ENCODE measurements at regions not wholly inside any gene's neighbourhood (a gene's known extent, or its start where the extent isn't known, plus 50 kb on each side); places are given as distances from the start of the nearest gene placed in this dataset.
"Not testable (repeated sequence)": the region's sequence is repeated elsewhere in the genome, so short reads cannot be mapped to it uniquely, and the experiment has no call there.

DNA sequence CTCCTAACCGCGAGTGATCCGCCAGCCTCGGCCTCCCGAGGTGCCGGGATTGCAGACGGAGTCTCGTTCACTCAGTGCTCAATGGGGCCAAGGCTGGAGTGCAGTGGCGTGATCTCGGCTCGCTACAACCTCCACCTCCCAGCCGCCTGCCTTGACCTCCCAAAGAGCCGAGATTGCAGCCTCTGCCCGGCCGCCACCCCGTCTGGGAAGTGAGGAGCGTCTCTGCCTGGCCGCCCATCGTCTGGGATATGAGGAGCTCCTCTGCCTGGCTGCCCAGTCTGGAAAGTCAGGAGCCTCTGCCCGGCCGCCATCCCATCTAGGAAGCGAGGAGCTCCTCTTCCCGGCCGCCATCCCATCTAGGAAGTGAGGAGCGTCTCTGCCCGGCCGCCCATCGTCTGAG lies 58.8 kb upstream of the ANKRD30BL start:
- not testable (repeated sequence) for DNase-seq

DNA sequence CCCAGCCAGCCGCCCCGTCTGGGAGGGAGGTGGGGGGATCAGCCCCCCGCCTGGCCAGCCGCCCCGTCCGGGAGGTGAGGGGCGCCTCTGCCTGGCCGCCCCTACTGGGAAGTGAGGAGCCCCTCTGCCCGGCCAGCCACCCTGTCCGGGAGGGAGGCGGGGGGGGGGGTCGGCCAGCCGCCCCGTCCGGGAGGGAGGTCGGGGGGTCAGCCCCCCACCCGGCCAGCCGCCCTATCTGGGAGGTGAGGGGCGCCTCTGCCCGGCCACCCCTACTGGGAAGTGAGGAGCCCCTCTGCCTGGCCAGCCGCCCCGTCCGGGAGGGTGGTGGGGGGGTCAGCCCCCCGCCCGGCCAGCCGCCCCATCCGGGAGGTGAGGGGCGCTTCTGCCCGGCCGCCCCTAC lies 60.1 kb upstream of the ANKRD30BL start:
- DNase-seq, result not testable (repeated sequence)

DNA sequence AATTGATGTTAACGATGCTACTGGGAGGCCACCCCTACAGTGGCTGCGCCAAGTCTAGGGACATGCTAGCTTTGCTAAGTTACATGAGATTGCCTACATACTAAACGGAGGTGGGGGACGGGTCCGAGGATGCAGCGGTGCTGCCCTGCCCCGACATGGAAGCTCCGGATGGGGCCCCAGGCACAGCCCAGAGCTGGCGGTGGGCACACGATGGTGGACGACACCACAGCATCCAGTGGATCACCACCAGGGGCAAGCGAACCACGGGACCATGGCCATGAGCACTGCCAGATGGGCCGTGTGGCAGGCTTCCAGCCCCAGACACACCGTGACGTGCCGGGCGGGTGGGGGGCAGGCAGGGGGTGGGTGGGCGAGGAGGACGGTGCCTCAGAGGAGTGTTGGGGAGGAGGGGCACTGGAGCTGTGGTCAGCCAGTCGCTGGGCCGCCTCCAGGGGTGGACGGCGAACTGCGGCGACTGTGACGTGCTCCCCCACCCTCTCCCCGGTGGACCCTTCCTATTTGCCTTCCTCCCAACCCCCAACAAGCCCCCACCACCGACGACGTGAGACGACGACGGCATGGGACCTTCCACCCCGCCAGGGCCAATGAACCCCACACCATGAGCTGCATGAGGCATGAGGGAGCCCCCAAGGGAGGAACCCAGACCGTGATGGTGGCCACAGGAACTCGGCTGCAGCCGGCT lies 90.6 kb upstream of the ANKRD30BL start:
- DNase-seq, result no peak

DNA sequence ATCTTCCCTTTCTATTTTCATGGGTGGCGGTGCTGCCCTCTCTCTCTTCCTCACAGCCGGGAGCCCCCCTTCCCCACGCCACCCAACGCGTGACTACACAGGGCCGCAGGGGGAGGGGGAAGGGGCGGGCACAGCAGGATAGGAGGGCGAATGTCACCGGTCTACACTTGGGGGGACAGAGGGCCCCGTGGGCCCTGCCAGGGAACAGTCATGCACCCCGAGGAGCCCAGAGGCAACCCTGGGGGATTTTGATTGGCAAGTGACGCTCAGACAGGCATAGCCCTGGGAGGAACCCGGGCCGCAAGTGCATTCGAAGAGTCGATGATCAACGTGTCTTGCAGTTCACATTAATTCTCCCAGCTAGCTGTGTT lies 91.1 kb upstream of the ANKRD30BL start:
- DNase-seq, result no peak

DNA sequence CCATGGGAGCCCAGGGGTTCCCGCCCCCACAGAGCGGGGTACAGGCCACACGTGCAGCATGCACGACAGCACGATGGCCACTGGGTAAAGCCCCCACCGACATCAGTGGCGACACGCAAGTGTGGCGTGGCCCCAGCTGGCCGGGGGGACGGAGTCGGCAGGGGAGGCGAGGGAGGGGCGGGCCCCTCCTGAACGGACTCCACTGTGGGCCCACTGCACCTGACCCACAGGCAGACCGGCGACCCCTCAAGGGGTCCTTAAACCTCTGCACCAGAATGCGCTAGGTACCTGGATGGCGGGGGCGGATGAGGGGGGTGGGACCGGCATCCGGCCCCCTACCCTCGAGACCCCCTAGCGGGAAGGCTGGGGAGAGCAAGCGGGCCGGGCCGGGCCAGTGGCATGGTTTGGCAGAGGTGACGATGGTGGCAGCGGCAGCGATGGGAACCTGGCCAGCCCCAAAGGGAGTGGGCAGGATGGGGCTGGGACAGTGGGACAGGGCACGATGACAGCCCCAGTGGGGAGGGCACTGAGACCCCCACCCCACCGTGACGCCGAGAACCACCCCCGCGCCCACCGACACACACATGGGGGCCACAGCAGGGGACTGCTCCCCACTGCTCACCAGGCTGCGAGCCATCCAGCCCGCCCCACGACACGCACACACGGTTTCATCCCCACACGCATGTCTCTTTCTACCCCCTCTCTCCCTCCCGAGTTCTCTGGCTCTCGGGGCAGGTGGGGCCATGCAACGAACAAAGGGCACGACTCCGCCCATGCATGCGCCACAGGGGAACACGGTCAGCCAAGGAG lies 91.9 kb upstream of the ANKRD30BL start:
- DNase-seq, result no peak

DNA sequence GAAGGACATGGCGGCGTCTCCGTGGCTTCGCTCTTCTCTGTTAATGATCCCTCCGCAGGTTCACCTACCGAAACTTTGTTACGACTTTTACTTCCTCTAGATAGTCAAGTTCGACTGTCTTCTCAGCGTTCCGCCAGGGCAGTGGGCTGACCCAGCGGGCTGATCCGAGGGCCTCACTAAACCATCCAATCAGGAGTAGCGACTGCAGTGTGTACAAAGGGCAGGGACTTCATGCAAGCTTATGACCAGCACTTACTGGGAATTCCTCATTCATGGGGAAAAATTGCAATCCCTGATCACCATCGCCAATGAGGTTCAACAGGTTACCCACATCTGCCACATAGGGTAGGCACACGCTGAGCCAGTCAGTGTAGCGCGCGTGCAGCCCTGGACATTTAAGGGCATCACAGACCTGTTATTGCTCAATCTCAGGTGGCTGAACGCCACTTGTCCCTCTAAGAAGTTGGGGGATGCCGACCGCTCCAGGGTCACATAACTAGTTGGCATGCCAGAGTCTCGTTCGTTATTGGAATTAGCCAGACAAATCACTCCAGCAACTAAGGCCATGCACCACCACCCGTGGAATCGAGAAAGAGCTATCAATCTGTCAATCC lies 92.7 kb upstream of the ANKRD30BL start:
- DNase-seq, result not testable (repeated sequence)

DNA sequence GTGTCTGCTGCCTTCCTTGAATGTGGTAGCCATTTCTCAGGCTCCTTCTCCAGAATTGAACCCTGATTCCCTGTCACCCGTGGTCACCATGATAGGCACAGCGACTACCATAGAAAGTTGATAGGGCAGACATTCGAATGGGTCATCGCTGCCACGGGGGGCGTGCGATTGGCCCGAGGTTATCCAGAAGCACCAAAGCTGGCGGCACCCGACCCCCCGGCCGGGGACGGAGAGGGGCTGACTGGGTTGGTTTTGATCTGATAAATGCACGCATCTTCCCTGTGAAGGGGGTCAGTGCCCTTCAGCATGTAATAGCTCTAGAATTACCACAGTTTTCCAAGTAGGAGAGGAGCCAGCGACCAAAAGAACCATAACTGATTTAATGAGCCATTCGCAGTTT lies 94.0 kb upstream of the ANKRD30BL start:
- no peak for DNase-seq

DNA sequence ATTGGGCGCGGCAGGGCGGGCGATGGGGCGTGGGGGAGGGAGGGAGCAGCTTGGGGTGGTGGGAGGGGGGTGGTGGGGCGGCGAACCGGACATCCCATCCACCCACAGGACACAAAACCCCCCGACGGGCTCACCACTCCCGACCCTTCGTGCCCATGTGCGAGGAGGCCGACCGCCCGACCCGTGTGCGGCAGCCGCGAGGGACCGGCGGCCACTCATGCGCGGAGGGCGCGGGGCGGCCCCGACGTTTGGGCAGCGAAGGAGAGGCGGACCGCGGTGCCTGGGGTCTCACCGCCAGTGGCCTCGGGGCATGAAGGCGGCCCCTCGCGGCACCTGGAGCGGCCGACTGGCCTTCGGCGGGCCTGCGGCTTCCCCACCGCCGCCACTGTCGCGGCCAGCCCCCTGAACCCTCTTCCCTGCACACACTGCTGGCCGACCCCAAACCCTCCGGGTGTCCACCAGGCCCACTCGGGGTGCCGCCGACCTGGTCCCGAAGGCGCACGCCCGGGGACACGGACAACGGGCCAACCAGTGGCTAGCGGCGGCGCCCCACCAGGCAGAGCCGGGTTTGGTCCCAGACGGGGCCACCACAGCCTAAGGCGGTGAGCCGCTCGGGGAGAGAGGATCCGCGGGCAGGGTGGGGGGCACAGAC lies 94.6 kb upstream of the ANKRD30BL start:
- DNase-seq, result no peak

DNA sequence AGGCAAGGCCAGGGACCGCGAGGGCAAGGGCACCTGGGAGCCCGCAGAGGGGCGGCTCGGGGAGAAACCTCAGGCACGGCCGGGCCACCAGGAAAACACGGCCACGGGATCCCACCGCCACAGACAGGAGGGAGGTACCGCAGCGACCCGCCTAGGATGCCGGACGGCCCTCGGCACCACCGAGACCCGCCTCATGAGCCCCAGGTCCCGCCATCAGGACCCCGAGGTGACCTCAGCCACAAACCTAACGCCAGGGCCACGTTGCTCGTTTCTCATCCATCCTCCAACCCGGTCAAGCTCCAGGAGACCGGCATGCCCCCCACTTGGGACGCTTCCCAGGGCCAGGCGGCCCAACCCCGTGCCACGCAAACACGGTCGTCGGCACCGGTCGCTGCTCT lies 95.2 kb upstream of the ANKRD30BL start:
- DNase-seq, result not testable (repeated sequence)

DNA sequence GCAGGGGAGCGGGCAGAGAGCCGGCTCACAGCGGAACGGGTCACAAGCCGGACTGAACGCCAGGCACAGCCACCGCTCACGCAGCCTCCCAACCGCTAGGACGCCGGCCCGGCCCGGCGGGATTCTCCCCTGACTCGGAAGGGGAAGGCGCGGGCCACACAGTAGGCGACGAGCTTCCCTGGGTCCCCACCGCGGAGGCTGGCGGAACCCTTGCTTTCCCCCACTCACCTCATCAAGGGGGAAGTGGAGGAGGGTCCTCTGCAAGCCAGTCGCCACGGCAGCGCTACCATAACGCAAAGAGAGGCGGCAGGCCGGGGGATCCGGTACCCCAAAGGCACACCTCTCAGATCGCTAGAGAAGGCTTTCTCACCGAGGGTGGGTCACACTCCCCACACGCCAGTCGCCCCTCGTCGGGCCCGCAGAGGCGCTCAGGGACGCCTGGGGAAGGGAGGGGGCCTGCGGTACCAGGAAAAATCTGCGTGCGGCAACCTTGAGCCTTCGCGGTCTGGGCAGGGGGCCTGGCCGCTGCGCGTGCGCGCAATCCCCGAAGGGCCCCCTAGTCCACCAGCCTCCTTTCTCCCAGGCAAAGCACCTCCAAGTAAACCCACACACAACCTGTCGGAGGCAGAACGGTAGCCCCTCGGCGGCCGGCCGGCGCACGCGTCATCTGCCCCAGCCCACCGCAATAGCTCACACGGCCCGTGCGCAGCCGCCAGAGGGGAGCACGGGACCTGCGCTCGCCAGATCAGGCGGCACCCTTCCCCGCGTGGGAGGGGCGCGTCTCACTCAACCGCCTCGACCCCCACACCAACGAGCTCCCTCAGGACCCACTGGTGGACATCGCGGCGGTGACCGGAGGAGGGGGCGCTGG lies 95.8 kb upstream of the ANKRD30BL start:
- DNase-seq, result not testable (repeated sequence)

DNA sequence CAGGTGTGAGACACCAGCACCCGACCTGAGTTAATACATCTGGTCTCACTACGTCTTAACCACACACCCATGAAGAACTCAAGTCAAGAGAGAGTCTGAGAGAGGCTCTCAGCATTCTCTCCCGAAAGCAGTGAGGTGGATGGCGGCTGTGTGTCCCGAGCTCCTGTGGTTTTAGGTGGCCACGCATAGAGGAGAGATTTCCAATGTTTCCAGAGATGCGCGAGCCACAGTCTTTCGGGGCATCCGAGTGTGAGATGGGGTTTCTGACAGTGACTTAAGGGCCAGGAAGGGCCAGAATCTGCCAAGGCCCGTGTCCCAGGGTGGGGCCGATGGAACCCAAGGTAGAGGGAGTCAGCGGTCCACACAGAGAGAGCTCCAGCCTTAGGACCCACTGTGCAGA lies 97.5 kb upstream of the ANKRD30BL start:
- DNase-seq, result not testable (repeated sequence)

DNA sequence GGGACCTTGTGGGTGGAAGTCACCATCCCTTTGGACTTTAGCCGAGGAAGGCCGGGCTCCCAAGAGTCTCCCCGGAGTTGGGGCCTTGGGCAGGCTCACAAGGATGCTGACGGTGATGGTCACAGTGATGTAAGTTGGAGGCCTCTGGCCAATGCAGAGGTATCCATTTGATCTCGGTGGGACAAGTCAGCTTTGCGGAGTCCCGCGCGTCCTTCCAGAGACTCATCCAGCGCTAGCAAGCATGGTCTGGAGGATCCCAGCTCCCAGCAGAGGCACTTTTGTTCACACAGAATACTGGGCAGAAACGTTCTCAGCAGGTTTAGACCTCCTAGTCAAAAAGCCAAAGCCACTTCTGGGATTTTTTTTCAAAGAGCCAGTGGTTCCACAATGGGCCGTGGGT lies 103.8 kb upstream of the ANKRD30BL start:
- not testable (repeated sequence) for DNase-seq

DNA sequence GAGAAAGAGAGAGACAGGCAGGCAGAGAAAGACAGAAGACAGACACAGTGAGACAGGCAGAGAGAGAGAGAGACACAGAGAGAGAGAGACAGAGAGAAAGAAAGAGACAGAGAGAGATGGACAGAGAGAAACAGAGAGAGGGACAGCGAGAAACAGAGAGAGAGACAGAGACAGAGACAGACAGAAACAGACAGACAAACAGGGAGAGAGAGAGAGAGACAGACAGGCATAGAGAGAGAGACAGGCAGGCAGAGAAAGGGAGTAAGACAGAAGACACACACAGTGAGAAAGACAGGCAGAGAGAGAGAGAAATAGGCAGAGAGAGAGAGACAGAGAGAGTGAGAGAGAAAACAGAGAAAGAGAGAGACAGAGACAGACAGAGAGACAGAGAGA lies 105.3 kb upstream of the ANKRD30BL start:
- DNase-seq, result no peak

DNA sequence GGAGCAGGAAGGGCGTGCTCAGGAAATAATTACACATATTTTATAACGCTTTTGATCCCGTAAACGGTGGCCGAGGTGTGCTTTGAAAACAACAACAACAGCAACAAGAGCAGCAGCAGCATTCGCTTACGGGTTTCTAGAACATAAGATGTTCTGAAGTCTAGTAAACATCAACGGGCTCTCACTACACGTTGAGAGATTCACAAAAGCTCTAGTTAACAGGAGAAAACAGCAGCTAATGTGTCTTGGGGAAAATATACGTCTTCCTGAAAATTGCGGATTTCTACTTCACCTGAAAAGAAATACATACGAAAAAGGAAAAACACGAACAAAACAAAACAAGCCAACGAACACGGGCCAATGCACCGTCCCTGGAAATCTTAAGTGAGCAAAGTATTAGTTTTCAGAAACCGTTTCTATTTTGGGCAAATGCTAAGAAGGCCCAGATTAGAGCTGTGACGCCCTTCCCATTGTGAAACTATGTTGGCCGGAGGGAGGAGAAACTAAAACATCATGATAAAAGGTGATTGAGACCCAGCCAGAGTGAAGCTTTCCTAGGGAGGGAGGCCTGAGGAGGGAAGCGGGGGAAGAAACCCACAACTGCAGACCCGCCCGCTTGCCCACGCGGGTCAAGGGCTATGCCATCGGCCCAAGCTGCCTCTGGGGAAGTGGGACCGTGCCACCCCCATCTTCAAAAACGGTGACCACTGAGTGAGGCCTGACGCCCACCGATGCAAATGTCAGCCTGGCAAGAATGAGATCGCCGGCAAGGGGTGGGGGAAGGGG lies 105.9 kb upstream of the ANKRD30BL start:
- DNase-seq, result not testable (repeated sequence)

DNA sequence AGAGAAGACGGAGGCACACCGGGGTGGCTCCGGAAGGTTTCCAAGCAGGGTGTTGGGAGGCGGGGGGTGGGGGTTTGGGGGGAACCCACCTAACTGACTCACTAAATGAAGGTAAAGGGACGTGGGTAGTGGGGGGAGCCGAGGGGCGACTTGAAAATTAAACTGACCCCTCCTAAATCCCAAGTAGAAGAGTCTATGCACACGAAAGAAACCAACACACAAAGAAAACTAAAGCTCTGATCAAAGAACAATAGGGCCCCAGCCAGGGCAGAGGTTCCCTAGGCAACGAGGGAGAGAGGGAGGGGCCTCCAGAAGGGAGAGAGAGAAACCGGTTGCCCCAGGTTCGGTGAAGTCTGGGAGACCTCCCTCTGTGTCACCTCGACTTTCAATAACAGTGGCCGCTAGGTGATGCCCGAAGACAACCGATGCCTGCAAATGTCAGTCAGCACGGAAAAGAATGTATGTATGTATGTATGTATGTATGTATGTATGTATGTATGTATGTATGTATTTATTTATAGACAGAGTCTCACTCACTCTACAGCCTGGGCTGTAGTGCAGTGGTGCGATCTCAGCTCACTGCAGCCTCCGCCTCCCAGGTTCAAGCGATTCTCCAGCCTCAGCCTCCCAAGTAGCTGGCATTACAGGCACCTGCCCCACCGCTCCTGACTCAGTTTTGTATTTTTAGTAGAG lies 106.7 kb upstream of the ANKRD30BL start:
- not testable (repeated sequence) for DNase-seq

DNA sequence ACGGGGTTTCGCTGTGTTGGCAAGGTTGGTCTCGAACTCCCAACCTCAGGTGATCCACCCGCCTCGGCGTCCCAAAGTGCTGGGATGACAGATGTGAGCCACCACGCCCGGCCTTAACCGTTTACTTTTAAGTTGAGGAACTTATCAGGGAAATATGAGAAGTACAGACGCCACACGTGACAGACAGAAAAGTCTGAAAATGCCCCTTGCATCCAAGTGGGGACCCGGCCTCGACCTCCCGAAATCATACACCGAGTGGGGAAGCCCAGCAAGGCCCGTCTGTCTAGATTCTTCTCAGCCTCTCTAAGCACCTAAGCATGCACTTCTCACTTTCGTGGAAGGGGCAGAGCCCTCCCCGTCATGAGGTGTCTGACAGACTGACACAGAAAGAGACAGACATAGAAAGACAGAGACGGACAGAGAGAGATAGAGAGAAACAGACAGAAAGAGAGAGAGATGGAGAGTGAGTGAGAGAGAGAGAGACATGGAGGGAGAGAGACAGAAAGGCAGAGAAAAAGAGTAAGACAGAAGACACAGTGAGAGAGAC lies 107.3 kb upstream of the ANKRD30BL start:
- DNase-seq, result no peak

DNA sequence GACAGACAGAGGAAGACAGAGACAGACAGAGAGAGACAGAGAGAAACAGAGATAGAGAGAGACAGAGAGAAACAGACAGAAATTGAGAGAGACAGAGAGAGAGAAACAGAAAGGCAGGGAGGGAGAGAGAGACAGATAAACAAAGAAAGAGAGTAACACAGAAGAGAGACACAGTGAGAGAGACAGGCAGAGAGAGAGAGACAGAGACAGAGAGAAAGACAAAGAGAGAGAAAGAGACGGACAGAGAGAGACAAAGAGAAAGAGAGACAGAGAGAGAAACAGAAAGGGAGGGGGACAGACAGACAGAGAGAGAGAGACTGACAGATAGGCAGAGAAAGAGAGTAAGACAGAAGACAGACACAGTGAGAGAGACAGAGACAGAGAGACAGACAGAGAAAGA lies 108.5 kb upstream of the ANKRD30BL start:
- no peak for DNase-seq

DNA sequence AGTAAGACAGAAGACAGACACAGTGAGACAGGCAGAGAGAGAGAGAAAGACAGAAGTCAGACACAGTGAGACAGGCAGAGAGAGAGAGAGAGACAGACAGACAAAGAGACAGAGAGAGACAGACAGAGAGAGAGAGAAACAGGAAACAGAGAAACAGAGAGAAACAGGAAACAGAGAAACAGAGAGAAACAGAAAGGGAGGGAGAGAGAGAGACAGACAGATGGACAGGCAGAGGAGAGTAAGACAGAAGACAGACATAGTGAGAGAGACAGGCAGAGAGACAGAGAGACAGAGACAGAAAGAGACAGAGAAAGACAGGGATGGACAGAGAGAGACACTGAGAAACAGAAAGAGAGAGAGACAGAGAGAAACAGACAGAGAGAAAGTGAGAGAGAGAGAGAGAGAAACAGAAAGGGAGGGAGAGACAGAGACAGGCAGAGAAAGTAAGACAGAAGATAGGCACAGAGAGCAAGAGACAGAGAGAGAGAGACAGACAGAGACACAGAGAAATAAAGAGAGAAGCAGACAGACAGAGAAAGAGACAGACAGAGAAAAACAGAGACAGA lies 109.3 kb upstream of the ANKRD30BL start:
- no peak for DNase-seq

DNA sequence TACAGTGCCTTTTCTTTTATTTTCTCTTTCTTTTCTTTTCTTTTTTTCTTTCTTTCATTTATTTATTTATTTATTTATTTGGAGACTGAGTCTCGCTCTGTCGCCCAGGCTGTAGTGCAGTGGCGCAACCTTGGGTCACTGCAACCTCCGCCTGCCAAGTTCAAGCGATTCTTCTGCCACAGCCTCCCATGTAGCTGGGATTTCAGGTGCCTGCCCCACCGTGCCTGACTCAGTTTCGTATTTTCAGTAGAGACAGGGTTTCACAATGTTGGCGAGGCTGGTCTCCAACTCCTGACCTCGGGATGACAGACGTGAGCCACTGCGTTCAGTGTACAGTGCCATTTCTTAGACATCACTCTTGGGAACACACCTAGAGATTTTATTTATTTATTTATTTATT lies 110.0 kb upstream of the ANKRD30BL start:
- DNase-seq, result not testable (repeated sequence)

DNA sequence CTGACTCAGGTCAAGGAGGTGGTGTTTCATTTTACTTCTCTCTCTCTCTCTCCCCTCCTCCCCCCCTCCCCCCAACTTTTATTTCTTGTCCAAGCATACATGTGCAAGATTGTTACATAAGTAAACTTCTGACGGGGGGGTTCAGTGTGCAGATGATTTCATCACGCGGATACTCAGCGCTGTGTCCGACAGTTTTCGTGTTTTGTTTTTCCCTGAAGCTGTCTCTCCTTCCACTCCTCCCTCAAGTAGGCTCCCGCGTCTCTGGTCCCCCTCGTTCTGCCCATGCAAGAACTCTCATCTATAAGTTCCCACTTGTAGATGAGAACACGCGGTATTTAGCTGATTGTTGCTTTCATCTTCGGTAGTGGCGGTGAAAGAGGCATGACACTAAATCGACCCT lies 111.0 kb upstream of the ANKRD30BL start:
- DNase-seq, result no peak

All from kidney glomerular epithelial cell (primary cell).